Gastroesophageal sphincter (tissue), 3 donors: ENCODE measurements at regions not wholly inside any gene's neighbourhood (a gene's known extent, or its start where the extent isn't known, plus 50 kb on each side); places are given as distances from the start of the nearest gene placed in this dataset.

Experiments used
- CTCF ChIP-seq, 4 experiments: fragments of 200-600 bp in 2 of 4; fragments of 450-650 bp in 2 of 4; sonication (generic) in 1 of 4; IDR thresholded peaks; one replicate each; pipeline ENCODE4 v1.5.1; 2017 to 2019; ENCODE audit warnings: antibody characterized with exemption in 4 of 4, mild to moderate bottlenecking in 2 of 4, moderate library complexity in 2 of 4
- POLR2A ChIP-seq, 2 donors: fragments of 450-650 bp; IDR thresholded peaks; one replicate each; pipeline ENCODE4 v1.6.1; 2017; ENCODE audit warnings: antibody characterized with exemption in 2 of 2, mild to moderate bottlenecking in 2 of 2, moderate library complexity in 1 of 2
- POLR2AphosphoS5 ChIP-seq: sonication (generic); formaldehyde crosslinking; IDR thresholded peaks from one replicate; pipeline ENCODE4 v1.6.1; 2017; ENCODE audit warnings: antibody characterized with exemption

- TF ChIP-seq CTCF (IDR thresholded peaks at IDR 0.05) (no peak), POLR2A (IDR thresholded peaks at IDR 0.05) (no peak), POLR2AphosphoS5 (no peak)
These were observed 129.3 kb upstream of the RAI14 start for GRCh38 chr5:34526682-34527305.
